GM12878 (cell line): ENCODE measurements at regions not wholly inside any gene's neighbourhood (a gene's known extent, or its start where the extent isn't known, plus 50 kb on each side); places are given as distances from the start of the nearest gene placed in this dataset.

Experiments used
- ATAC-seq: fragments of 200-7000 bp; cut with Tn5 transposase; 3 replicates; pipeline ENCODE4 v1.9.1; 2020; ENCODE audit warnings: mild to moderate bottlenecking, moderate library complexity
- BruUV-seq: library from RNA; stranded (reverse); fragments of 400-500 nt; replicated peaks from 2 replicates; lab custom pipeline; 2021; lab: Mats Ljungman, UMichigan
- CTCF ChIA-PET: fragments of 300-600 bp; sonication (Branson Sonifier 250); formaldehyde crosslinking; extraction: SDS; loops from one replicate; lab custom pipeline; 2021; ENCODE audit warnings: inconsistent platforms; lab: Yijun Ruan, JAX
- POLR2A ChIA-PET: fragments of 350-600 bp; formaldehyde crosslinking; extraction: SDS; loops from one replicate; lab custom pipeline; 2021; ENCODE audit warnings: inconsistent platforms; lab: Charles Lee
- RAD21 ChIA-PET: fragments of 300-600 bp; sonication (Branson Sonifier 250); formaldehyde crosslinking; loops from one replicate; lab custom pipeline; 2023; ENCODE audit warnings: antibody characterized with exemption; ENCODE audit not compliant: unreplicated experiment; lab: Charles Lee
- SMC1A ChIA-PET: fragments of 300-600 bp; sonication (Branson Sonifier 250); formaldehyde crosslinking; loops from one replicate; lab custom pipeline; 2023; ENCODE audit not compliant: unreplicated experiment, uncharacterized antibody; lab: Charles Lee
- DNase-seq: peaks from one replicate; pipeline ENCODE4 v3.0.0-alpha.2; 2011; ENCODE audit warnings: low read depth, low spot score
- FAIRE-seq: peaks from 3 replicates; lab custom pipeline; 2011; peaks lifted over from hg19 to GRCh38; lab: Jason Lieb, UNC
- H2AFZ ChIP-seq: 2 replicates; pipeline ENCODE4 v1.6.0; 2011; ENCODE audit warnings: low read depth, low read length, control low read depth; ENCODE audit not compliant: control insufficient read depth
- H3K27ac ChIP-seq: 2 replicates; pipeline ENCODE4 v1.5.1; 2011; ENCODE audit warnings: control low read depth; ENCODE audit not compliant: control insufficient read depth, insufficient read depth
- H3K27me3 ChIP-seq, 2 experiments: replicated peaks in 1 of 2; 2 replicates each; pipeline versions ENCODE4 v1.6.0 to v1.6.1; 2011; ENCODE audit warnings: low read length in 1 of 2; ENCODE audit not compliant: control insufficient read depth in 2 of 2, insufficient read depth in 2 of 2
- H3K36me3 ChIP-seq, 2 experiments: 2 replicates each; pipeline ENCODE4 v1.5.1; 2011; ENCODE audit warnings: low read length in 1 of 2; ENCODE audit not compliant: control insufficient read depth in 2 of 2, insufficient read depth in 2 of 2
- H3K4me1 ChIP-seq: 2 replicates; pipeline ENCODE4 v1.6.1; 2011; ENCODE audit warnings: mild to moderate bottlenecking, low read length, moderate library complexity, mixed read lengths; ENCODE audit not compliant: control insufficient read depth, insufficient read depth
- H3K4me2 ChIP-seq: 2 replicates; pipeline ENCODE4 v1.6.0; 2011; ENCODE audit warnings: control low read depth; ENCODE audit not compliant: control insufficient read depth, insufficient read depth
- H3K4me3 ChIP-seq: fragments of 200-600 bp; sonication (generic); 2 replicates; pipeline ENCODE4 v1.5.1; 2016
- H3K79me2 ChIP-seq: 2 replicates; pipeline ENCODE4 v1.6.0; 2011; ENCODE audit warnings: low read length; ENCODE audit not compliant: control insufficient read depth, insufficient read depth
- H3K9ac ChIP-seq: 2 replicates; pipeline ENCODE4 v1.8.0; 2011; ENCODE audit warnings: low read length, control low read depth, mixed read lengths; ENCODE audit not compliant: control insufficient read depth, insufficient read depth
- H3K9me3 ChIP-seq: replicated peaks from 3 replicates; pipeline ENCODE4 v1.5.1; 2011; ENCODE audit warnings: mild to moderate bottlenecking, low read length; ENCODE audit not compliant: control insufficient read depth, insufficient read depth
- H4K20me1 ChIP-seq: 2 replicates; pipeline ENCODE4 v1.6.0; 2011; ENCODE audit not compliant: control insufficient read depth, insufficient read depth
- BMI1 ChIP-seq: fragments of 450-650 bp; IDR thresholded peaks from 2 replicates; pipeline ENCODE4 v1.6.1; 2016; ENCODE audit warnings: mild to moderate bottlenecking, moderate library complexity, borderline replicate concordance
- CEBPB ChIP-seq, 2 experiments: fragments of 150-350 bp in 1 of 2; IDR thresholded peaks; 2 replicates each; pipeline ENCODE4 v1.6.1; 2012 to 2014; ENCODE audit warnings: low read depth in 2 of 2, low read length in 2 of 2, borderline replicate concordance in 1 of 2, inconsistent platforms in 1 of 2
- MYC ChIP-seq: IDR thresholded peaks from 2 replicates; pipeline ENCODE4 v1.6.1; 2011; ENCODE audit warnings: mild to moderate bottlenecking, low read length, moderate library complexity, inconsistent platforms; ENCODE audit not compliant: insufficient read depth, insufficient replicate concordance, insufficient read length, severe bottlenecking
- NR2C2 ChIP-seq: IDR thresholded peaks from 2 replicates; pipeline ENCODE4 v1.6.1; 2011; ENCODE audit warnings: borderline replicate concordance, low read depth; ENCODE audit not compliant: control insufficient read depth, insufficient read length
- NRF1 ChIP-seq: conservative IDR thresholded peaks from 2 replicates; pipeline ENCODE4 v1.6.1; 2011; ENCODE audit warnings: mild to moderate bottlenecking, low read depth, low read length, improper control_type of control experiment
- POLR2AphosphoS5 ChIP-seq: IDR thresholded peaks from 2 replicates; pipeline ENCODE4 v1.6.1; 2011; ENCODE audit warnings: mild to moderate bottlenecking, low read length, inconsistent platforms
- RCOR1 ChIP-seq: conservative IDR thresholded peaks from 2 replicates; pipeline ENCODE4 v1.6.1; 2012; ENCODE audit warnings: low read depth, low read length, improper control_type of control experiment
- SMARCA5 ChIP-seq: fragments of 450-650 bp; IDR thresholded peaks from 2 replicates; pipeline ENCODE4 v1.6.1; 2017; ENCODE audit warnings: mild to moderate bottlenecking
- SREBF1 ChIP-seq: IDR thresholded peaks from 2 replicates; pipeline ENCODE4 v1.6.1; 2012; ENCODE audit warnings: mild to moderate bottlenecking, low read length
- SUZ12 ChIP-seq: fragments of 200-600 bp; sonication (generic); IDR thresholded peaks from one replicate; pipeline ENCODE4 v1.6.1; 2018; ENCODE audit warnings: antibody characterized with exemption, mild to moderate bottlenecking; ENCODE audit not compliant: unreplicated experiment
- TAF1 ChIP-seq: IDR thresholded peaks from 2 replicates; pipeline ENCODE4 v1.6.1; 2011; ENCODE audit warnings: mild to moderate bottlenecking, low read depth, low read length, borderline replicate concordance
- YY1 ChIP-seq: IDR thresholded peaks from 2 replicates; pipeline ENCODE4 v1.6.1; 2011; ENCODE audit warnings: low read depth, mild to moderate bottlenecking, low read length
- ZNF207 ChIP-seq: fragments of 450-650 bp; IDR thresholded peaks from 2 replicates; pipeline ENCODE4 v1.6.1; 2014; ENCODE audit warnings: antibody characterized with exemption, mild to moderate bottlenecking, borderline replicate concordance
- WGBS: methylation state at CpG from one replicate; pipeline ENCODE4 v1.1.6; 2016; ENCODE audit warnings: low lambda C conversion rate; ENCODE audit not compliant: insufficient replicate concordance, insufficient coverage; ENCODE audit errors: missing lambda C conversion rate; 5-methylcytosine and 5-hydroxymethylcytosine counted together
- in situ Hi-C: fragments of 300-500 bp; cut with MboI; formaldehyde crosslinking; loops from 9 replicates; pipeline ENCODE4 v1.14.3; 2018; ENCODE audit warnings: mixed read lengths
- intact Hi-C: fragments of 100-400 bp; cut with micrococcal nuclease; formaldehyde crosslinking; loops from one replicate; pipeline ENCODE4 v1.14.2; 2022; ENCODE audit not compliant: unreplicated experiment
- TF ChIP-seq, protein P1 (sequence below), 3 experiments: IDR thresholded peaks in 2 of 3; conservative IDR thresholded peaks in 1 of 3; 2 replicates each; pipeline ENCODE4 v1.5.1; 2011; ENCODE audit warnings: low read depth in 3 of 3, low read length in 3 of 3, mild to moderate bottlenecking in 3 of 3, control low read depth in 2 of 3, moderate library complexity in 2 of 3, inconsistent platforms in 1 of 3, mixed read lengths in 1 of 3; ENCODE audit not compliant: control insufficient read depth in 2 of 3, insufficient read depth in 1 of 3; ENCODE audit errors: extremely low read depth in 1 of 3
- TF ChIP-seq, protein P2 (sequence below): fragments of 450-650 bp; IDR thresholded peaks from 2 replicates; pipeline ENCODE4 v1.6.1; 2018; ENCODE audit warnings: borderline replicate concordance, mild to moderate bottlenecking; ENCODE audit not compliant: partially characterized antibody

DNA sequence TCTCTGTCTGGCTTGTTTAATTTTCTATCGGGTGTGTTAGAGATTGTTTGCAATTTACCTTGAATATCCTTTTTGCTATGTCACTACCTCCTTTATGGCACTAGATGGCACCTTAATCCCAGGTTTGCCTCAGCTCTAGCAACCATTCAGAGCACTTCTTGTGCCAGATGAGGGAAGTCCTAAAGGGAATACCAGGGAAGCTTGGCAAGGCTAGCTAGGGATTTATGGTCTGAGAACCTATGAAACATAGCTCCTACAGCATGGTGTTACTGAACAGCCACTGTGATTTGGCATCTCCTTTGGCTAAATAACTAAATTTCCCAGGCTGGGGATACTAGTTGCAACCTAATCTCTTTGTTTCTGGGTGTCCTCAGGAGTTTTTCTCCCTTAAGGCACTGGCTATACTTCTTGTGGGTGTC, 69.0 kb upstream of the VOPP1 start (continued):
- TF ChIP-seq, protein P1, sequence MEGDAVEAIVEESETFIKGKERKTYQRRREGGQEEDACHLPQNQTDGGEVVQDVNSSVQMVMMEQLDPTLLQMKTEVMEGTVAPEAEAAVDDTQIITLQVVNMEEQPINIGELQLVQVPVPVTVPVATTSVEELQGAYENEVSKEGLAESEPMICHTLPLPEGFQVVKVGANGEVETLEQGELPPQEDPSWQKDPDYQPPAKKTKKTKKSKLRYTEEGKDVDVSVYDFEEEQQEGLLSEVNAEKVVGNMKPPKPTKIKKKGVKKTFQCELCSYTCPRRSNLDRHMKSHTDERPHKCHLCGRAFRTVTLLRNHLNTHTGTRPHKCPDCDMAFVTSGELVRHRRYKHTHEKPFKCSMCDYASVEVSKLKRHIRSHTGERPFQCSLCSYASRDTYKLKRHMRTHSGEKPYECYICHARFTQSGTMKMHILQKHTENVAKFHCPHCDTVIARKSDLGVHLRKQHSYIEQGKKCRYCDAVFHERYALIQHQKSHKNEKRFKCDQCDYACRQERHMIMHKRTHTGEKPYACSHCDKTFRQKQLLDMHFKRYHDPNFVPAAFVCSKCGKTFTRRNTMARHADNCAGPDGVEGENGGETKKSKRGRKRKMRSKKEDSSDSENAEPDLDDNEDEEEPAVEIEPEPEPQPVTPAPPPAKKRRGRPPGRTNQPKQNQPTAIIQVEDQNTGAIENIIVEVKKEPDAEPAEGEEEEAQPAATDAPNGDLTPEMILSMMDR (IDR thresholded peaks at IDR 0.05 in 2 of 3, conservative IDR thresholded peaks at IDR 0.05 in 1 of 3; ENCODE audit: control insufficient read depth in 2 of 3, extremely low read depth in 1 of 3, insufficient read depth in 1 of 3, low read depth in 3 of 3, low read length in 3 of 3), result peak; percentile 74 to 89 (median 76)
- no peak for TF ChIP-seq TAF1
- TF ChIP-seq NRF1, result no peak
- no peak for TF ChIP-seq RCOR1
- TF ChIP-seq SUZ12, result no peak
- TF ChIP-seq, all 136 proteins: peak for 10

- CTCF ChIA-PET, result interaction anchor here (0.7 kb wide), 1 partner anchor 10 kb away, joined by 3 read pairs; no protein-coding TSS in a partner anchor
- no peaks in the 10 kb centered on the region for H3K79me2 ChIP-seq
- no peak overlapping the region for H3K27ac ChIP-seq
- DNase-seq (no peak), FAIRE-seq (no peak), ATAC-seq (no peak)
- WGBS, result 75% methylated on average over 1 of the region's 1 CpG
- no peaks in the 10 kb centered on the region; the same call in 2 of the 3 replicates for H3K9me3 ChIP-seq
- RAD21 ChIA-PET, result interaction anchor here (0.6 to 1.2 kb wide), 2 partner anchors 18 to 324 kb away, joined by 3 read pairs; no protein-coding TSS in a partner anchor
- in situ Hi-C loops (loop anchor here (5.0 kb wide), 1 partner anchor 433 kb away; no protein-coding TSS in a partner anchor), intact Hi-C loops (loop anchor here (5.0 kb wide), 1 partner anchor 83 kb away; no protein-coding TSS in a partner anchor)
- POLR2A ChIA-PET, result no interaction called here
- H3K27me3 ChIP-seq, result no peaks in the 10 kb centered on the region
- H3K36me3 ChIP-seq, result no peaks in the 10 kb centered on the region
- H4K20me1 ChIP-seq, result no peaks in the 10 kb centered on the region
- H2AFZ ChIP-seq, result no peak overlapping the region
- SMC1A ChIA-PET, result interaction anchor here (1.0 to 1.8 kb wide), 2 partner anchors 90 to 207 kb away, joined by 3 read pairs; no protein-coding TSS in a partner anchor
- no peak overlapping the region for H3K9ac ChIP-seq
- no TSS peak for BruUV-seq
- H3K4me1 ChIP-seq, result peaks cover 3% of the 10 kb centered on the region
- H3K4me2 ChIP-seq, result no peak overlapping the region
- no peak overlapping the region for H3K4me3 ChIP-seq
- TF ChIP-seq SREBF1 (no peak), SMARCA5 (no peak), MYC (no peak), NR2C2 (no peak), BMI1 (no peak), CEBPB (IDR thresholded peaks at IDR 0.05; ENCODE audit: borderline replicate concordance in 1 of 2, low read depth in 2 of 2, low read length in 2 of 2) (no peak), POLR2AphosphoS5 (no peak), ZNF207 (no peak), SUZ12 (no peak), YY1 (no peak)
- TF ChIP-seq, protein P2, sequence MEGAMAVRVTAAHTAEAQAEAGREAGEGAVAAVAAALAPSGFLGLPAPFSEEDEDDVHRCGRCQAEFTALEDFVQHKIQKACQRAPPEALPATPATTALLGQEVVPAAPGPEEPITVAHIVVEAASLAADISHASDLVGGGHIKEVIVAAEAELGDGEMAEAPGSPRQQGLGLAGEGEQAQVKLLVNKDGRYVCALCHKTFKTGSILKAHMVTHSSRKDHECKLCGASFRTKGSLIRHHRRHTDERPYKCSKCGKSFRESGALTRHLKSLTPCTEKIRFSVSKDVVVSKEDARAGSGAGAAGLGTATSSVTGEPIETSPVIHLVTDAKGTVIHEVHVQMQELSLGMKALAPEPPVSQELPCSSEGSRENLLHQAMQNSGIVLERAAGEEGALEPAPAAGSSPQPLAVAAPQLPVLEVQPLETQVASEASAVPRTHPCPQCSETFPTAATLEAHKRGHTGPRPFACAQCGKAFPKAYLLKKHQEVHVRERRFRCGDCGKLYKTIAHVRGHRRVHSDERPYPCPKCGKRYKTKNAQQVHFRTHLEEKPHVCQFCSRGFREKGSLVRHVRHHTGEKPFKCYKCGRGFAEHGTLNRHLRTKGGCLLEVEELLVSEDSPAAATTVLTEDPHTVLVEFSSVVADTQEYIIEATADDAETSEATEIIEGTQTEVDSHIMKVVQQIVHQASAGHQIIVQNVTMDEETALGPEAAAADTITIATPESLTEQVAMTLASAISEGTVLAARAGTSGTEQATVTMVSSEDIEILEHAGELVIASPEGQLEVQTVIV, result no peak
Observed at GRCh38 chr7:55639640-55640039, 67.3 kb upstream of the VOPP1 start.
